ENCODE measurements at regions not wholly inside any gene's neighbourhood (a gene's known extent, or its start where the extent isn't known, plus 50 kb on each side); places are given as distances from the start of the nearest gene placed in this dataset.
"Not testable (repeated sequence)": the region's sequence is repeated elsewhere in the genome, so short reads cannot be mapped to it uniquely, and the experiment has no call there.

- H3K9me3 ChIP-seq (ENCODE audit: control insufficient read depth, insufficient read depth, low read length): no peaks in the 10 kb centered on the region
- no CpG with 5 or more reads among the region's 3 CpGs for WGBS (ENCODE audit: insufficient coverage)
- H3K27ac ChIP-seq (ENCODE audit: low read depth, low read length): no peak overlapping the region
- H3K27me3 ChIP-seq (ENCODE audit: control insufficient read depth, insufficient read depth, low read length): no peaks in the 10 kb centered on the region
- no peak overlapping the region for H3K4me3 ChIP-seq (ENCODE audit: low read depth, low read length)
- no peak for DNase-seq (ENCODE audit: low read depth in 4 of 6, low spot score in 6 of 6)
- H3K36me3 ChIP-seq (ENCODE audit: control insufficient read depth, insufficient read depth, low read length): no peaks in the 10 kb centered on the region
- peaks cover 22% of the 10 kb centered on the region for H3K4me1 ChIP-seq (ENCODE audit: control insufficient read depth, insufficient read depth, low read length)
These were observed 115.9 kb downstream of the CRYAA start for GRCh38 chr21:43284700-43285099.

DNA sequence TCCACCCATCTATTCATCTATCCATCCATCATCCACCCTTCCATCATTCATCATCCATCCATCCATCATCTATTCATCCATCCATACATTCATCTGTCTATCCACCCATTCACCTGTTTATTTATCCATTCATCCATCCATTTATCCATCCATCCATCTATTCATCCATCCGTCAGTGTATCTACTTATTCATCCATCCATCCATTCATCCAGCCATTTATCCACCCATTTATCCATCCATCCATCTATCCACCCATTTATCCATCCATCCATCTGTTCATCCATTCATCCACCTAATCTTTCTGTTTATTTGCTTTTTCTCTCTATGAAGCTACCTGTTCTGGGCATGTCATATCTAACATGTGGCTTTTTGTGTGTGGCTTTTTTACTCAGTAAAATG, 115.4 kb downstream of the CRYAA start:
- H3K9me3 ChIP-seq (ENCODE audit: control insufficient read depth, insufficient read depth, low read length): no peaks in the 10 kb centered on the region
- H3K4me3 ChIP-seq (ENCODE audit: low read depth, low read length): no peak overlapping the region
- no peak overlapping the region for H3K27ac ChIP-seq (ENCODE audit: low read depth, low read length)
- 94% methylated on average over 1 of the region's 1 CpG for WGBS (ENCODE audit: insufficient coverage)
- H3K27me3 ChIP-seq (ENCODE audit: control insufficient read depth, insufficient read depth, low read length): no peaks in the 10 kb centered on the region
- no peaks in the 10 kb centered on the region for H3K36me3 ChIP-seq (ENCODE audit: control insufficient read depth, insufficient read depth, low read length)
- DNase-seq (ENCODE audit: low read depth in 4 of 6, low spot score in 6 of 6): no peak
- H3K4me1 ChIP-seq (ENCODE audit: control insufficient read depth, insufficient read depth, low read length): peaks cover 22% of the 10 kb centered on the region

- H3K4me3 ChIP-seq (ENCODE audit: low read depth, low read length): not testable (repeated sequence)
- peaks cover 22% of the 10 kb centered on the region for H3K4me1 ChIP-seq (ENCODE audit: control insufficient read depth, insufficient read depth, low read length)
- WGBS (ENCODE audit: insufficient coverage): 100% methylated on average over 1 of the region's 2 CpGs
These were observed 115.1 kb downstream of the CRYAA start for GRCh38 chr21:43283925-43284221.

DNA sequence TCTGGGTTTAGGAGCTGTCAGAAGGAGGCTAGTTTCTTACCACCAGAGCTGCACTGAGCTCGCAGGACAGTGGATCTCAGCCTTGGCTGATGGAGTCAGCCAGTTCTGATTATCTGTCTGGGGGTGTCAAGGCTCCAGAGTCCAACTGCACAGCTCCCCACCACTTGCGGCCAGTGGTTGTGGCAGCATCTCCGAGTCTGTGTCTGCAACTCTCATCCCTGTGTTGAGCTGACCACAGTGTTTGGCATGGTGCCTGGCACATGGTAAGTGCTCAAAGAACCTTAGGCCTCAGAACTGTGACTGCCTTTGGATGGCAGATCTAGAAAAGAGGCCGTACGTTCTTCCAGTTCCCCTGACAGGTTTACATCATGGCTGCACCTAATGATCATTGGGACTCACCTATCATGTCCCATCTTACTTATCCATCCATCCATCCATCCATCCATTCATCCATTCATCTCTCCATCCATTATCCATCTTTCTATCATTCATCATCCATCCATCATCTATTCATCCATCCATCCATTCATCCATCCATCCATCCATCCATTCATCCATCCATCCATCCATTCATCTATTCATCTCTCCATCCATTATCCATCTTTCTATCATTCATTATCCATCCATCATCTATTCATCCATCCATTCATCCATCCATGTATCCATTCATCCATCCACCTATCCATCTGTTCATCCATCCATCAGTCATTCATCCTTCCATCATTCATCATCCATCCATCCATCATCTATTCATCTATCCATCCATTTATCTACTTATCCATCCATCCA, 114.5 kb downstream of the CRYAA start:
- 87% methylated on average over 5 of the region's 5 CpGs for WGBS (ENCODE audit: insufficient coverage)
- DNase-seq (ENCODE audit: low read depth in 4 of 6, low spot score in 6 of 6): no peak

More at GRCh38 chr21:43283925-43284221, 115.1 kb downstream of the CRYAA start:
- H3K36me3 ChIP-seq (ENCODE audit: control insufficient read depth, insufficient read depth, low read length); H3K27ac ChIP-seq (ENCODE audit: low read depth, low read length); DNase-seq (ENCODE audit: low read depth in 4 of 6, low spot score in 6 of 6); H3K9me3 ChIP-seq (ENCODE audit: control insufficient read depth, insufficient read depth, low read length); H3K27me3 ChIP-seq (ENCODE audit: control insufficient read depth, insufficient read depth, low read length): not testable (repeated sequence)

GRCh38 chr21:43282358-43283120, 113.7 kb downstream of the CRYAA start:
- no peak for DNase-seq (ENCODE audit: low read depth in 4 of 6, low spot score in 6 of 6)
- 85% methylated on average over 23 of the region's 23 CpGs for WGBS (ENCODE audit: insufficient coverage)
- H3K36me3 ChIP-seq (ENCODE audit: control insufficient read depth, insufficient read depth, low read length): no peaks in the 10 kb centered on the region
- no peak overlapping the region for H3K4me3 ChIP-seq (ENCODE audit: low read depth, low read length)
- no peaks in the 10 kb centered on the region for H3K9me3 ChIP-seq (ENCODE audit: control insufficient read depth, insufficient read depth, low read length)
- peaks cover 29% of the 10 kb centered on the region for H3K4me1 ChIP-seq (ENCODE audit: control insufficient read depth, insufficient read depth, low read length)
- no peak overlapping the region for H3K27ac ChIP-seq (ENCODE audit: low read depth, low read length)
- peaks cover under 1% of the 10 kb centered on the region for H3K27me3 ChIP-seq (ENCODE audit: control insufficient read depth, insufficient read depth, low read length)

More for the DNA sequence above, 114.5 kb downstream of the CRYAA start:
- Histone ChIP-seq H3K9me3 (ENCODE audit: control insufficient read depth, insufficient read depth, low read length) (no peaks in the 10 kb centered on the region), H3K4me3 (ENCODE audit: low read depth, low read length) (no peak overlapping the region), H3K27me3 (ENCODE audit: control insufficient read depth, insufficient read depth, low read length) (no peaks in the 10 kb centered on the region), H3K36me3 (ENCODE audit: control insufficient read depth, insufficient read depth, low read length) (no peaks in the 10 kb centered on the region), H3K4me1 (ENCODE audit: control insufficient read depth, insufficient read depth, low read length) (peaks cover 27% of the 10 kb centered on the region), H3K27ac (ENCODE audit: low read depth, low read length) (no peak overlapping the region)

DNA sequence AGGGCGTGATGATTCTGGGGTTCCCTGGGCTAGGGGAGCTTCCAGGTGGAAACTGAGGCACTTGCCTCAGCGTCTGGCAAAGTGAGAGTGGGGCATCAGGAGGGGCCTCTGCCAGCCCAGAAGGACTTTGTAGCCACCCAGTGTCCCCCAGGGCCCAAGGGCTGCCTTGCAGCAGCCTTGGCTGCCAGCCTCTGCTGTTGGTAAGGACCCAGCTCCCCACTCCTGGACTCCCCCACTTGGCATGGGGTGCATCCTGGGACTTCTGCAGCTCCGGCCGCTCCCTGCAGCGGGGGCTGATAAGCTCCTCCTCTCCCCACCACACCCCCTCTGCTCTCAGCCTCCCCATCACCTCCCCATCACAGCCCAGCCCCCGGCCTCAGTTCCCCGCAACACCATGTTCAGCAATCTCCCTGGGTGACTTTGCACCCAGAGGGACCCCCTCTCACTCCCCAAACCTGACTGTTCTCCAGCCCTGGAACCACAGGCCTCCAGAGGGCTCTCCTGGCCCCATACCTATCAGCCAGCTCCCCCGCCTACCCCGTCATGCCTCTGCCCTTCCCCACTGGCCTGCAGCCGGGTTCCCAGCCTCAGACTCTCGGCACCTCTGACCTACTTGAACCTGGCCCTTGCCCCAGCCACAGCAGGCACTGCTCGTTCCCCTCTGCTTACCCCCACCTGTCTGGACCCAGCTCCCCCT, 113.0 kb downstream of the CRYAA start:
- no peak for DNase-seq (ENCODE audit: low read depth in 4 of 6, low spot score in 6 of 6)
- WGBS (ENCODE audit: insufficient coverage): 84% methylated on average over 10 of the region's 12 CpGs
- Histone ChIP-seq H3K27me3 (ENCODE audit: control insufficient read depth, insufficient read depth, low read length) (peaks cover 2% of the 10 kb centered on the region), H3K27ac (ENCODE audit: low read depth, low read length) (no peak overlapping the region), H3K36me3 (ENCODE audit: control insufficient read depth, insufficient read depth, low read length) (no peaks in the 10 kb centered on the region), H3K4me1 (ENCODE audit: control insufficient read depth, insufficient read depth, low read length) (peaks cover 32% of the 10 kb centered on the region), H3K4me3 (ENCODE audit: low read depth, low read length) (no peak overlapping the region), H3K9me3 (ENCODE audit: control insufficient read depth, insufficient read depth, low read length) (no peaks in the 10 kb centered on the region)

DNA sequence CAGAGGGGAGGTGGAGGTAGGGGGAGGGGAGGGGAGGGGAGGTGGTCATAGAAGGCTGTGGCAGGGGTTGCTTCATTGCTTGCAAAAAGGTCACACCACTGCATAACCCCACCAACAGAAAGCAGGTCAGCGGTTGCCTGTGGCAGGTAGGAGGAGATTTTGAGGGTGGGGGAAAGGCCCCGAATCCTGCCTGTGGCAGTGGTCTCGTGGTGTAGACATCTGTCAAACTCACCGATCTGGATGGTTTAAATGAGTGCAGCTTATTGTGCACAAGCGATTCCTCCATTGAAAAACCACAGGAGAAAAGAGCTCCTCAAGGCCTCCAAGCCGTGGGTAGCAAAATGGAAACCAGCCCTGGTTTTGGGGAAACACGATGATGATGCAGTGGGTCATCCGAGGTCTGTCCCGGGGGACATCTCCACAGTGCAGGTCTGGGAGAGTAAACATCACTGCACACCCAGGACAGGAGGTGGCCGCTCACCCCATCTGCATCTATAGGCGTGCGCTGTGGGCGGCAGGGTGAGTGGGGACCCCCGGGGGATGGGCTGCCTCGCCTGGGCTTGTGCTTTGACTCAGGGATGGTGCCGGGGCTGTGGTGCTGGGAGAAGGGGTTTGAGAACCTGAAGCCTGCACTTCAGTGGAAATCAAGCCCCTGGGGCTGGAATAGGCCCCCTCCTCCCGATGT, 112.3 kb downstream of the CRYAA start:
- Histone ChIP-seq H3K27ac (ENCODE audit: low read depth, low read length) (no peak overlapping the region), H3K27me3 (ENCODE audit: control insufficient read depth, insufficient read depth, low read length) (peaks cover 2% of the 10 kb centered on the region), H3K4me1 (ENCODE audit: control insufficient read depth, insufficient read depth, low read length) (peaks cover 34% of the 10 kb centered on the region), H3K36me3 (ENCODE audit: control insufficient read depth, insufficient read depth, low read length) (no peaks in the 10 kb centered on the region), H3K9me3 (ENCODE audit: control insufficient read depth, insufficient read depth, low read length) (no peaks in the 10 kb centered on the region), H3K4me3 (ENCODE audit: low read depth, low read length) (no peak overlapping the region)
- WGBS (ENCODE audit: insufficient coverage): 74% methylated on average over 15 of the region's 17 CpGs
- no peak for DNase-seq (ENCODE audit: low read depth in 4 of 6, low spot score in 6 of 6)

- H3K27me3 ChIP-seq (ENCODE audit: control insufficient read depth, insufficient read depth, low read length): peaks cover 2% of the 10 kb centered on the region
These were observed 110.7 kb downstream of the CRYAA start for GRCh38 chr21:43279578-43279894.

GRCh38 chr21:43278766-43279577, 110.2 kb downstream of the CRYAA start:
- Histone ChIP-seq H3K27ac (ENCODE audit: low read depth, low read length) (no peak overlapping the region), H3K9me3 (ENCODE audit: control insufficient read depth, insufficient read depth, low read length) (no peaks in the 10 kb centered on the region), H3K4me1 (ENCODE audit: control insufficient read depth, insufficient read depth, low read length) (peaks cover 55% of the 10 kb centered on the region), H3K4me3 (ENCODE audit: low read depth, low read length) (no peak overlapping the region), H3K36me3 (ENCODE audit: control insufficient read depth, insufficient read depth, low read length) (no peaks in the 10 kb centered on the region), H3K27me3 (ENCODE audit: control insufficient read depth, insufficient read depth, low read length) (peaks cover 2% of the 10 kb centered on the region)
- no peak for DNase-seq (ENCODE audit: low read depth in 4 of 6, low spot score in 6 of 6)
- 71% methylated on average over 28 of the region's 32 CpGs for WGBS (ENCODE audit: insufficient coverage)

More at GRCh38 chr21:43279578-43279894, 110.7 kb downstream of the CRYAA start:
- Histone ChIP-seq H3K36me3 (ENCODE audit: control insufficient read depth, insufficient read depth, low read length) (no peaks in the 10 kb centered on the region), H3K9me3 (ENCODE audit: control insufficient read depth, insufficient read depth, low read length) (no peaks in the 10 kb centered on the region), H3K4me1 (ENCODE audit: control insufficient read depth, insufficient read depth, low read length) (peaks cover 50% of the 10 kb centered on the region), H3K27ac (ENCODE audit: low read depth, low read length) (no peak overlapping the region), H3K4me3 (ENCODE audit: low read depth, low read length) (no peak overlapping the region)
- DNase-seq (ENCODE audit: low read depth in 4 of 6, low spot score in 6 of 6): no peak
- WGBS (ENCODE audit: insufficient coverage): 93% methylated on average over 4 of the region's 11 CpGs

All from spinal cord (tissue), 9 donors.